Activated CD4-positive, alpha-beta T cell treated with anti-CD3 and anti-CD28 coated beads, Interleukin-2, amount 50 U/mL, for 4 hours (primary cell): ENCODE measurements at regions not wholly inside any gene's neighbourhood (a gene's known extent, or its start where the extent isn't known, plus 50 kb on each side); places are given as distances from the start of the nearest gene placed in this dataset.
"Not testable (repeated sequence)": the region's sequence is repeated elsewhere in the genome, so short reads cannot be mapped to it uniquely, and the experiment has no call there.

ENCODE experiments used
- DNase-seq, 2 experiments: peaks; one replicate each; pipeline ENCODE4 v3.0.0-alpha.2; 2020

DNA sequence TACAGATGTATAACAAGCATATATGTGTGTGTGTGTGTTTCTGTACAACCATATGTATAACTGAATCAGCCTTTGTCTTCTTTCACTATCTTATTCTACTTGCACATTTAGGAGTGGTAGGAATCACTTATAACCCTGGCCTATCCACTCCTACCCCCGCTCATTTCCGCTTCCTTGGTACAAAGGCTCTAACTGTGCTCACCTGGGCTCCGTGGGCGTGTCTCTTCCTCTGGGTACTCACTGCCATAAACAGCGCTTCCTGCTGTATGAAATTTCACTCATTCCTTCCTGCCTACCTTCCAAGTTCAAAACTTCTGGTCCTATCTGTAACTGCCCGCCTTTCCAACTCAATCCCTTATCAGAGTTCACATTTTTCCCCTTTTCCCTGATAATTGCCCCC is 815.5 kb downstream of the EPHA4 start:
- no peak for DNase-seq

DNA sequence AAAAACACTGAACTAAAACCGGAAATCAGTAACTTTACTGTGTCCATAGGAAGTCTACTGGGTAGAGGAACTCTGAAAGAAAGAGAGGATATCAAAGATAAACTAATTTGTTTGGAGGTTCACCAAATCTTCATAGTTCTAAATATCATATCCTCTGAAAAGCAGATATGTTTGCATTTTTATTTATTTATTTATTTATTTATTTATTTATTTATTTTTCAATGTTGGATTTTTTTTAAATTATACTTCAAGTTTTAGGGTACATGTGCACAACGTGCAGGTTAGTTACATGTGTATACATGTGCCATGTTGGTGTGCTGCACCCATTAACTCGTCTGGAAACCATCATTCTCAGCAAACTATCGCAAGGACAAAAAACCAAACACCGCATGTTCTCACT is 813.7 kb downstream of the EPHA4 start:
- DNase-seq, result not testable (repeated sequence)

DNA sequence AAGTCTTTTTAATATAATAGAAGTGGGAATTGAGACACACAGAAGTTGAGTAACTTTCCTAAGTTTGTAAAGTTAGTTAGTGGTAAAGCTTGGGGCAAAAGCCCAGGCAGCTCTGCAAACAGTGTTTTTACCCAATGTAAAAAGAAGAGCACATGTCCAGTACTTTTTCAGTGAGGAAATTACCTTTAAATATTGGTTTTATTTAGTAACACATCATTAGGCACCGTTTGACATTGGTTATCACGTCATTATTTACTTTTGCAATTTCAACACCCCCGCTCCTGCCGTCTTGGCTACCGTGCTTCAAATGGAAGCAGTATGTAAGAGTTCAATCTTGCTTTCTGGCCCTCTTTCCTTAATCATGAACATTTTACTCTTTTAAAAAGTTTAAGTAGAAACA is 807.9 kb downstream of the EPHA4 start:
- no peak for DNase-seq

DNA sequence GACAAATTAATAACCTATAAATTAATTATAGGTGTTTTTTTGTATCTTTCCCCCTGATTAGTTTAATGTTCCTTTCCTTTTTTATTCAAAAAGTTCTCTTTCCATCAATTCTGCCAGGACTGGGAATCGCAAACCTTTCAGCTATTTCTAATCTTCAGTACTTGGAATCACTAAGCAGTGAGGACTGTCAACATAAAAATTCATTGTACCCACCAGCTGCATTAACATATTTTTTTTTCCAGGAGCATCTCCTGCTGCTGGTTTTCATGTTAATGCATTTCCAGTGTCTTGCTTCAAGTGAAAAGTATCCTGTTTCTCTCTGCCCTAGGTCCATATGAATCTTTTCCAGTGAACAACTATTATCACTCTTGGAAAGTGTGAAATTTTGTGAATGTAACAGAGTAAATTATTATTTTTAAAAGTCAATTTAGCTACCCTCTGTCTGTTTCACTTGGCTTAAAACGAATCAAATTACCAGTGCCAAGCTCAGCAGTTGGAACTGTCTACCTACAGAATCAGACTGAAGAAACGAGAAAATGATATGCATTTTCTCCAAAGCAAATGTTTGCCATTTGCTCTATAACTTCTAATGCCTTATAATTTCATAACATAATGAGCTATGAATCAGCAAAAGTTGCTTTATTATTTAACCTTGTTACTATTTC is 804.4 kb downstream of the EPHA4 start:
- no peak for DNase-seq

DNA sequence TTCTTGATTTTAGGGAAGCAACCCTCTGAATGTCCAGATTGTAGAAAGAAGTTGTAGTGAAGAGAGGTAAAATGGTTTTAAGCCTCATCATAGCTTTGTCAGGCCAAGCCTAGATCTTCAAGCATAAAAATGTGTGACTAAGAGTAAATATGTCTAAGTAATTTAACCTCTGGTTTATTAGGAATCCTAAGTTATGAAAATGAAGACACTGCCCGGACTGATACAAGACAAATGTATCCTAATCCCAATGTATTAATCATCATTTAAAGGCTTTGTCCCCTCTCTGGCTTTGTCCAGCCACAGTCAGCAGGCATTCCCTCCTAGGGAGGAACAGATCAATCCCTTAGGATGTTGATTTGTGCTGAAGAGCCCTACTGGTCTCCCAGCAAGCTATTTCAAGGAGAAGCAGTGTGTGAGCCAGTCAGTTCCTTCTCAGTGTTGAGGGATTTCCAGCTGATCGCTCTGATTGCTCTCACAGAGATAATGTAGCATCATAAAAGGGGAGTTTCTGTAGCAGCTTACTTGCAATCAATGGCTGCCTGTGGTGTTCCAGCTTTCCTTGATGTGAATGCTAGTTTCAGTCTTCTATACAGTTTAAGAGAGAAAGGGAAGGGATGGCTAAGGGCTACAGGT is 796.1 kb downstream of the EPHA4 start:
- DNase-seq, result no peak

DNA sequence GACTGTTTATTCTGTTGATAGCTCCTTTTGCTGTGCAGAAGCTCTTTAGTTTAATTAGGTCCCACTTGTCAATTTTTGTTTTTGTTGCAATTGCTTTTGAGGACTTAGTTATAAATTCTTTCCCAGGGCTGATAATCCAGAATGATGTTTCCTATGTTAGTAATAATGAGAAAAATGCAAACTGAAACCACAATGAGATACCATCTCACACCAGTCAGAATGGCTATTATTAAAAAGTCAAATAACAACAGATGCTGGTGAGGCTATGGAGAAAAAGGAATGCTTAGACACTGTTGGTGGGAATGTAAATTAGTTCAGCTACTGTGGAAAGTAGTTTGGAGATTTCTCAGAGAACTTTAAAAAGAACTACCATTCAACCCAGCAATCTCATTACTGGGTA is 793.0 kb downstream of the EPHA4 start:
- DNase-seq, result not testable (repeated sequence)

DNA sequence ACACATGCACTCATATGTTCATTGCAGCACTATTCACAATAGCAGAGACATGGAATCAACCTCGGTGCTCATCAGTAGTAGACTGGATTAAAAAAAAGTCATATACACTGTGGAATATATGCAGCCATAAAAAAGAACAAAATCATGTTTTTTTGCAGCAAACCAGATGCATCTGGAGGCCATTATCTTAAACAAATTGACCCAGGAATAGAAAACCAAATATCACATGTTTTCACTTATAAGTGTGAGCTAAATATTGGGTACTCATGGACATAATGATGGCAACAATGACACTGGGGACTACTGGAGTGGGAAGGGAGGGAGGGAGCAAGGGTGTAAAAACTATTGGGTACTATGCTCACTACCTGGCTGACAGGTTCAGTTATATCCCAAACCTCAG is 792.6 kb downstream of the EPHA4 start:
- DNase-seq, result no peak

DNA sequence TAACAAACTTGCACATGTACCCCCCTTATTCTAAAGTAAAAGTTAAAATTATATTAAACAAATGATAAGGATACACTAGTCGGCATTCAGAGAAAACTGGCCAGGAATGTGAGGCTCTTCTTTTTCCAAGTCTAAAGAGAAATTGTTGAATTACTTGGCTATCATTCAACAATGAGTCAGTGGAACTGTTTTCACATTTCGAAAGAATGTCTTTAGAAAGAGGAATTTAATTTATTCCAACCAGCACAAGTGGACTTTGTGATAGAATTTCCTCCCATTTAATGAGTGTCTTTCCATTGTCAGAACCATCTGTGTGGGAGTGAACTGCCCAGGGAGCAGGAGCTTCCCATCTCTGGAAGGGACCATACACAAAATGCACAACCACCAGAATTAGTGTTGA is 792.2 kb downstream of the EPHA4 start:
- no peak for DNase-seq

DNA sequence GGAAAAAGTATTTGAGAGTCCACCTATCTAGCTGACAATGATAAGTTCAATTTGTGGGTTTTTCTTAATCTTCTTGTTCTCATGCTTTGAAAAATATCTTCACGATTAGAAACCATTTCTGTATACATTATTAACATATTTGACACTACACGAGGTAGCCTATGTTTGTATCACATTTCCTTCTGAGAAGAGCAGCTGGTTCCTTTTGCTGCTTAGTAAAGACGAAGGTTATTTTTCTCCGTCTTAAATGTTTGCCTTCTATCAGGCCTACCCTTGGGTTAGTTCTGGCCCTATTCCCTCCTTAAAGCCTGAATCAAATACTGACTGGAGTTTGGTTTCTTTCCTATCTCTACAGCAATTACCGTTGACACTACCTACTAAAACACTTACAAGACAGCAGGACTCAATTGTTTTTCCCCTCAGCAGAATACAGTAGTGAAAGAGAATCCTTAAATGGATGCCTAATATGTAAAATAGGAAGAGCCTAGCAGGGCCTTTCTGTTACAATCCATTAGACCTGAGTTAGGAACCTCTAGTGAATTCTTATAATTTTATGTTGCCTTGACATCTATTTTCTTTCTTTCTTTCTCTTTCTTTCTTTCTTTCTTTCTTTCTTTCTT is 790.4 kb downstream of the EPHA4 start:
- DNase-seq, result no peak

DNA sequence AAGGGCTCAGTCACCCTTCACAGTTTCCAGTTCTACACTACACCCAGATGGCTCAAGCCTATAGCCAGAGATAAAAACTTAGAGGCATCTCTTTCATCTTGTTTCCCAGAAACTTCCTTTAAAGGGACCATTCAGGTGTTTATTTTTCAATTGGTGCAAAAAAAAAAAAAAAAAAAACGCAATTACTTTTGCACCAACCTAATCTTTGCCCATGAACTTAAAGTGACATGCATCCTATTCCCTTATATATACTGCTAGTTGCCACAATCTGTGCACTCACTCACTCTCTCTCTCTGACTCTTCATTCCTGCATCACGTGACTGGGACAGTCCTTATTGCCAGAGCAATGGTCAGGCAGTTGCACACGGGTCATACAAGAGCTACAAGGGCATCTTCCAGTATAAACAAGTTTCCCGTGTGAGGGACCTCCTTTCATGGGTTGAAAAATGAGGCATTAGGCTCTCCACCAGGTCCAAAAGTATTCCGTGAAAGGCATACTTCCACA is 789.4 kb downstream of the EPHA4 start:
- no peak for DNase-seq

DNA sequence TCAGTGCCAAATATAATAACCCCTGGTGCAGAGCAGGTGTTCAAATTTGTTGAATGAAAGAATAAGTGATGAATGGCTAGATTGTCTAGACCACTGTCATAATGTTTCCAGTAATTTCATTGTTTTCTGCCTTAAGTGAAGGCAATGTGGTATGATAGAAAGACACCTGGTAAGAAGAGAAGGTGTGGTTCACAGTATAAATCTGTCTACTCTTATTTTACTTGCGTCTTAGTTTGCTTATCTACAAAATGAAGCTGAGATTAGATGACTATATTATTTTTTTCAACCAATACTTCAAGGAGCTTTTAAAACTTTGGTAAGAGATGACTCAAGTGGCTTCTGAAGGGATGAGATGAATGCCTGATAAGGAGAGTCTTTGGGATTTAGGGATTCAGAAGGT is 788.4 kb downstream of the EPHA4 start:
- no peak for DNase-seq

DNA sequence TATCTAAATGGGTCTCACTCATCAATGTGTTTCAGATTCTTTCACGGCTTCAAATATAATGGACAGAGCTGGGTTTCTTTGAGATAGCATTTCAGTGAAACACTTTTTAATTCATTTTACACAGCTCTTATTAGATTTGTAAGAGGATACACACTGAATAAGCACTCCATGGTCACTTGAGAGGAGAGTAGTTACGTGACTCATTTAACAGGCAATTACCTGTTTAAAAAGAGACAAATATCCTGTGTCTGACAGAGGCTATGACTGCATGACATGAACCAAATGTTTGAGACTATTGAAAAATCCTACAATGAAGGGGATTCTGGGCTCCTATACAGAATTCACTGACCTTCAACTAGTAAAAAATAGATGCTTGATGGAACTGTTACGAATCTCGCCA is 786.9 kb downstream of the EPHA4 start:
- DNase-seq, result no peak

DNA sequence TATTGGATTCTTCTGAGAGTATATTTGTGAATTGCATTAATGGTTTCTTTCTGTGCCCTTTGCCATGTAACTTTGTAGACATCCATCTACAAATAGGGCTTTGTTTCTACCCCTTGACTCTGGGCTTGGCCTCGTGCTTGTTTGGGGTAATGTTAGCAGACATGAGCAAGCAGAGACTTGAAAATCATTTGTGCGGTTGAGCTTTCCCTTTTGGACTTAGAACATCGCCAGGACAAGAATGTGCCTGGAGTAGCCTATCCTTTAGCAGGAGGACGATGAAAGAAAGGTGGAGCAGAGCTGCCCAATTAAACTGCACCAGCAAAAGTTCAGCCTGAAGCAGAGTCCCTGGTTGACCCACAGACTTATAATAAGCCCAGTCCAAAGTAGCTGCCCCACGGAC is 785.9 kb downstream of the EPHA4 start:
- DNase-seq, result no peak

DNA sequence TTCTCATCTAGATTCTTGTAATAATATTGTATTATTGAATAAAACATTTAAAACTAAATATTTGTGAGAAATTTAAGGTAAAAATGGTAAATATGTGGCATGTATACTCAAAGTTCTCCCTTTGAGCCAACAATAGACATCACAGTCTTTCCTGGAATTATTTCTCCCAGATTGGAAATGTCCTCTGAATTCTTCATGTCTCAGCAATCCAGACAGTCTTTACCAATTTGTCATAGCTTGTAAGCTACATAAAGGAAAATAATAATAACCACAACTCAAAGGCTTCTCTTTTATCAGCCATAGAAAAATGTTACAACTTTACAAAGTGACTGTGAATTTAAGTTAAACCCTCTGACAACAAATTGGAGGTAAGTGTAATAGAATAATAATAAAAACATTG is 784.9 kb downstream of the EPHA4 start:
- no peak for DNase-seq

DNA sequence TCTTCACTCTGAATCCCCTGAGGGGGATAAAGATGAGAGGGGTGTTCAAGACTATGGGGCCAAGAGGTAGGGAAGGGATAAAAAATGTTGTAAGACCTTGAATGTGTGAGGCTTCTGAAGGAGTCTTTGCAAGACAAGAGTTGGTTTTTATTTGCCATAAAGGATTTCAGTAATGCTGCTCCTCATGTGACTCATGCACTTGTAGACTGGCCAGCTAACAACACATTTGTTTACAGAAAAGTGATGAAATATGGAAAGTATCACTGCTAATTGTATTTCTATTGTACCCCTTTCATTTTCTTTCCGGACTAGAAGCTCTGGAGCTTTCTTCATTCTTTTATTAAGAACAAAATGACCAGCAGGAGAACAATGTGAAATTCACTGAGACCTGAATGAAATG is 782.1 kb downstream of the EPHA4 start:
- no peak for DNase-seq

DNA sequence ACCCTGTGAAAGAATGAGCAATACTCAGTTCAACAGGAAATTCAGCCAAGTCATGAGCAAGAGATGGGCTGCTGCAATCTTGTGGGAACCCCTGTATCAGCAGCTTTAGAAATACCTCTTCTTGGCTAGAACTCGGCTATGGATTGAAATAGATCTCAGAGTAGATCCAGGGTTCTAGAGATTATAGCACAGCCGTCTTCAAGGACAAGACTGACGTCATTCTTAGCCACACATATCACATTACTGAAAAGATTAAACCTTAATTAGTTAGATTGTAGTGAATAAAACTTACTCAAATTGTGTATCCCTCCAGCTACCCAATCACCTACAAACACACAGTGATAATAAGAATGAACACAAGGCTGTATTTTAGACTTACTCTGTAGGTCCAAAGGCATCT is 776.4 kb downstream of the EPHA4 start:
- no peak for DNase-seq

DNA sequence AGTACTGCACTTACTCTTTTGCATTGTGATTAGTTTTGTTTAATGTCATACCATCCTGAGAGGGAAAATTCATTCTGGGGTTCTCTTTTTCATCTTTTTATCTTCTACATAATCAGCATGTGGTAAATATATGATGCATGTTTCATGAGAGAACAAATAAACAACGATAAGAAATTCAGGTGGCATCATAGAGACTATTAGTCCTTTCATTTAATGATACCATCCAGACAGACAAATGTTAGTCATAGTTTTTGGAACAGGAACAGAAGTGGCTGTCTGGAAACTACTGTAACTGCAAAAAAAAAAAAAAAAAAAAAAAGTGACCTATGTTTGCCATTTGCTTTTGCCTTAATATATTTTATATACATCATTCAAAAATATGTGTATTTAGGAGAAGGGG is 761.0 kb downstream of the EPHA4 start:
- DNase-seq, result no peak

DNA sequence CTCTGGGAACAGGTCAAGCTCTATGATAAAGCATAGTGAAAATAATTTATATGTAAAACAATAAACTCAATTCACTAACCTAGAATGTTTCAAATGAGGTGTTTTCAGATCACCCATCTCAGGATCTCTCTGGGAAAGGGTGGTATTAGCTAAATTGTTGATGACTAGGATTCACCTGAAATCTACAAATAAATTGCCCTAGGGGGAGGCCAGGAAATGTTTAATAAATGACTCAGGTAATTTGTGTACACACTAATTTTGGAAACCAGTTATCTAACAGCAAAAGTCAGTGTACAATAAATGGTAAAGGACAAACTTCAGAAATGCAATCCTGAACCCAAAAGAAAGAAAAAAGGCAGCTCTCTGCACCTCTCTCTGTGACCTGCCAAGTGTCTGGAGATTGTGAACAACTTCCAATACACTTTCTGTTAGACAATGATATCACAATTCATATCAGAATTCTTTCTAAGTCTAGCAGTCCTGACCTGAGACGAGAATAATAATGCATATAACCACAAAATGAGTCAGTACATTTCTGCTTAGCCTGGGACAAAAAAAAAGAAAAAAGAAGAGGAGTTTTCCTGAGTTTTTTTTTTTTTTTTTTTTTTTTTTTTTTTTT is 760.0 kb downstream of the EPHA4 start:
- no peak for DNase-seq

DNA sequence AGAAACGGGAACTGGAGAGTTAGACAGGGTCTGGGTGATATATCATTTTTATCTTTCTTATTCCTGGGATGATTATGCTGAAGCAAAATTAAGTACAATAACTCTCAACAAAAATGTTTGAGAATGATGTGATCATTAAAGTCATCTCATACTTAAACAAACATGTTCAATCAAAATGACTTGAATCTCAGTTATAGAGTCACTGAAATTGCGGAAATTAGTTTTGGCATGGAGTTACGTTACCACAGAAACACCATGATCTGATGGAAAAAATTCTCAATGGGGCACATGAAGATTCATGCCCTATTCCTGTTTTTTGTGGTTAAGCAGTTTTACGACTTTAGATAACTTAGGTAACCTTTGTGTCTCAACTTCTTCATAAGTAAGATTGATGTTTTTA is 757.7 kb downstream of the EPHA4 start:
- no peak for DNase-seq

DNA sequence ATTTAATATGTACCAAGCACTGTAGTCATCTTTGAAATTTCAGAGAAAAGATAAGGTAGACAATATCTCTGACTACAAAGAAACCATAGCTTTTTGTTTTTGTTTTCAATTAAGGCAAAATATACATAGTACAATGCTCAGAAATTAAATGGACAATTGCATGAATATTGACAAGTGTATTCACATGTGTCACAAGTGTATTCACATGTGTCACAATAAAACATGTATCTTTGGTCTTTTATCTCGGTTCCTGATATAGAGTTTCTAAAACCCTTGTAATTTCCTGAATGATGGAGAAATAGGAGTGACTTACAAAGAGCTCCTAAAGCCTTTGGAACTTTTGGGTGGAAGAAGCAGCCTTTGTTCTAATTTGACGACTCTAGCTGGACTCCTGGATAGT is 756.4 kb downstream of the EPHA4 start:
- no peak for DNase-seq

DNA sequence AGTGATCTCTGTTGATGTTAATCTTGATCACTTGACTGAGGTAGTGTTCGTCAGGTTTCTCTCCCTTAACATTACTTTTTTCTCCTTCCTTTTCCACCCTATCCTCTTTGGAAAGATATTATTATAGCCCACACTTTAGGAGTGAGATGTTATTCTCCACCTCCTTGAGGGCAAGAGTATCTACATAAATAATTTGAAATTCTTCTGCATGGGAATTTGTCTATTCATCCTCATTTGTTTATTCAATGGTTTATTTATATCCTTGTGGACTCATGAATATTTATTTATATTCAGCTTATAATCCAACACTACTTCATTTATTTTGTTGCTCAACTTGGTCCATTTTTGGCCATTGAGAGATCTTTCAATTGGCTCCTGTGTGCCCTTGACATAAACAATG is 750.4 kb downstream of the EPHA4 start:
- no peak for DNase-seq

DNA sequence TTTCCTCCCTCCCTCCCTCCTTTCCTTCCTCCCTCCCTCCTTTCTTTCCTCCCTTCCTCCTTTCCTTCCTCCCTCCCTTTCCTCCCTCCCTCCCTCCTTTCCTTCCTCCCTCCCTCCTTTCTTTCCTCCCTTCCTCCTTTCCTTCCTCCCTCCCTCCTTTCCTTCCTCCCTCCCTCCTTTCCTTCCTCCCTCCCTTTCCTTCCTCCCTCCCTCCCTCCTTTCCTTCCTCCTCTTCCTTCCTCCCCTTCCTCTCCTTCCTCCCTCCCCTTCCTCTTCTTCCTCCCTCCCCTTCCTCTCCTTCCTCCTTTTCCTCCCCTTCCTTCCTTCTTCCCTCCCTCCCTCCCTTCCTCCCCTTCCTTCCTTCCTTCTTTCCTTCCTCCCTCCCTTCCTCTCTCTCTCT is 748.5 kb downstream of the EPHA4 start:
- not testable (repeated sequence) for DNase-seq

DNA sequence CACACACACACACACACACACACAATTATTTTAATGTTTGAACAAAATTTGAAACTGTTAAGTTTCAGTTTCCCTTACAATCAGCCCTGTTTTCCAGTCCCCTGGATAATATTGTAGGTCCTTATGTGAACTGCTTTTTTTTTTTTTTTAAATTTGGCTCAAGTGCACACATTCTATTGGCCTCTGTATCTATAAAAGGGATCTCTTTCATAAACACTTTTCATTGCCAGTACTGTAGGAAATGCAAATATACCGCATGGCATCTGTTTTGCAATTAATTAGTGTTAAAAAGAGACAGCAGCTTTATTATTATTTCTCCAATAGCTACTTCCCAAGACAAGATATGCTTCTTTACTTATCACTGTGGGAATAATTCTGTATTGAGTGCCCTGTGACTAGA is 738.7 kb downstream of the EPHA4 start:
- DNase-seq, result no peak

DNA sequence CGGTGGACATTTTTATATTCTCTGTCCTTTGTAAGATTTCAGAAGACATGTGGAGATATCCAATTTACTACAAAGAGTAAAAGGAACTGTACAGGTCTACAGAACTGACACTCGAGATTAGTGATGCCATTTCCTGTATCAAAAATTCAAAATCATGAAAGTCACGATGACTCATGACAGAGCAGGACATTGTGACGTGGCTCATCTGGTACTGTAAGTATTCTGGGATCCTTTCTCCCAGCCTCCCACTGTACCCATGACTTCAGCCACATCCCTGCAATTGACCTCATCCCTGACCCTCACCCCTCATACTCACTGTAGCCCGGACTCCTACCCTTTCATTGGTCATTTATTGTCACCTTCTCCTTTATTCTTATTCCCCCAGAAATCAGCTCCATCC is 736.5 kb downstream of the EPHA4 start:
- no peak for DNase-seq
